ENCODE measurements at regions not wholly inside any gene's neighbourhood (a gene's known extent, or its start where the extent isn't known, plus 50 kb on each side); places are given as distances from the start of the nearest gene placed in this dataset.

- TF ChIP-seq CTCF (conservative IDR thresholded peaks at IDR 0.05; ENCODE audit: low read depth, low read length) (no peak), SMC3 (IDR thresholded peaks at IDR 0.05; ENCODE audit: low read depth, low read length) (no peak), RAD21 (IDR thresholded peaks at IDR 0.05; ENCODE audit: low read length) (no peak), MXI1 (IDR thresholded peaks at IDR 0.05; ENCODE audit: borderline replicate concordance, low read depth, low read length) (no peak), CHD1 (IDR thresholded peaks at IDR 0.05; ENCODE audit: low read depth, low read length) (no peak), POLR2A (IDR thresholded peaks at IDR 0.05; ENCODE audit: low read depth, low read length) (no peak), MAZ (IDR thresholded peaks at IDR 0.05; ENCODE audit: borderline replicate concordance, low read depth, low read length) (no peak), RFX5 (IDR thresholded peaks at IDR 0.05; ENCODE audit: low read depth, low read length) (no peak), ELK1 (IDR thresholded peaks at IDR 0.05; ENCODE audit: borderline replicate concordance, low read depth, low read length) (no peak), CEBPB (IDR thresholded peaks at IDR 0.05; ENCODE audit: low read depth, low read length) (no peak)
Measured at GRCh38 chr12:23088594-23088993, 463.6 kb downstream of the ETNK1 start.
